ENCODE measurements at regions not wholly inside any gene's neighbourhood (a gene's known extent, or its start where the extent isn't known, plus 50 kb on each side); places are given as distances from the start of the nearest gene placed in this dataset.

GRCh38 chr10:78449554-78449953, 415.9 kb downstream of the RPS24 start:
- POLR2A ChIA-PET: no interaction called here

GRCh38 chr10:78450239-78450638, 416.6 kb downstream of the RPS24 start:
- no peak for ATAC-seq (ENCODE audit: low read depth)
- H3K9me3 Mint-ChIP-seq: no peaks in the 10 kb centered on the region

More at GRCh38 chr10:78449554-78449953, 415.9 kb downstream of the RPS24 start:
- H3K36me3 Mint-ChIP-seq: no peaks in the 10 kb centered on the region
- no peak for ATAC-seq (ENCODE audit: low read depth)
- H3K27ac Mint-ChIP-seq: no peak overlapping the region
- no peak overlapping the region for H3K4me3 Mint-ChIP-seq
- H3K9me3 Mint-ChIP-seq: no peaks in the 10 kb centered on the region
- no peaks in the 10 kb centered on the region for H3K4me1 Mint-ChIP-seq
- H3K27me3 Mint-ChIP-seq: peaks cover 13% of the 10 kb centered on the region
- DNase-seq: no peak

GRCh38 chr10:78450807-78451485, 417.3 kb downstream of the RPS24 start:
- no peak for ATAC-seq (ENCODE audit: low read depth)
- H3K4me3 Mint-ChIP-seq: no peak overlapping the region
- no peak overlapping the region for H3K27ac Mint-ChIP-seq
- no peaks in the 10 kb centered on the region for H3K4me1 Mint-ChIP-seq
- H3K27me3 Mint-ChIP-seq: peaks cover 8% of the 10 kb centered on the region
- no peak for DNase-seq
- POLR2A ChIA-PET: no interaction called here
- H3K9me3 Mint-ChIP-seq: no peaks in the 10 kb centered on the region
- H3K36me3 Mint-ChIP-seq: no peaks in the 10 kb centered on the region

More at GRCh38 chr10:78450239-78450638, 416.6 kb downstream of the RPS24 start:
- DNase-seq: no peak
- Mint-ChIP-seq H3K27me3 (peaks cover 8% of the 10 kb centered on the region), H3K27ac (no peak overlapping the region), H3K4me3 (no peak overlapping the region), H3K4me1 (no peaks in the 10 kb centered on the region), H3K36me3 (no peaks in the 10 kb centered on the region)
- POLR2A ChIA-PET: no interaction called here

GRCh38 chr10:78451592-78451991, 417.9 kb downstream of the RPS24 start:
- Mint-ChIP-seq H3K9me3 (no peaks in the 10 kb centered on the region), H3K36me3 (no peaks in the 10 kb centered on the region), H3K27ac (no peak overlapping the region), H3K27me3 (peaks cover 13% of the 10 kb centered on the region), H3K4me1 (no peaks in the 10 kb centered on the region), H3K4me3 (no peak overlapping the region)
- DNase-seq (no peak), ATAC-seq (ENCODE audit: low read depth) (no peak)
- POLR2A ChIA-PET: no interaction called here

- Mint-ChIP-seq H3K9me3 (no peaks in the 10 kb centered on the region), H3K4me1 (no peaks in the 10 kb centered on the region), H3K4me3 (no peak overlapping the region), H3K27me3 (peaks cover 10% of the 10 kb centered on the region), H3K36me3 (no peaks in the 10 kb centered on the region), H3K27ac (no peak overlapping the region)
- POLR2A ChIA-PET: no interaction called here
- no peak for ATAC-seq (ENCODE audit: low read depth)
- no peak for DNase-seq
Observed at GRCh38 chr10:78454123-78454645, 420.5 kb downstream of the RPS24 start.

GRCh38 chr10:78455236-78455635, 421.6 kb downstream of the RPS24 start:
- Mint-ChIP-seq H3K27me3 (peaks cover 10% of the 10 kb centered on the region), H3K4me1 (no peaks in the 10 kb centered on the region), H3K4me3 (no peak overlapping the region), H3K27ac (no peak overlapping the region), H3K9me3 (no peaks in the 10 kb centered on the region), H3K36me3 (no peaks in the 10 kb centered on the region)
- POLR2A ChIA-PET: no interaction called here
- ATAC-seq (ENCODE audit: low read depth) (no peak), DNase-seq (no peak)

- ATAC-seq (ENCODE audit: low read depth) (no peak), DNase-seq (no peak)
- H3K36me3 Mint-ChIP-seq: no peaks in the 10 kb centered on the region
- H3K27ac Mint-ChIP-seq: no peak overlapping the region
- no peak overlapping the region for H3K4me3 Mint-ChIP-seq
- H3K9me3 Mint-ChIP-seq: no peaks in the 10 kb centered on the region
- no peaks in the 10 kb centered on the region for H3K4me1 Mint-ChIP-seq
- peaks cover 8% of the 10 kb centered on the region for H3K27me3 Mint-ChIP-seq
- POLR2A ChIA-PET: no interaction called here
Observed at GRCh38 chr10:78455811-78456210, 422.1 kb downstream of the RPS24 start.

- Mint-ChIP-seq H3K36me3 (no peaks in the 10 kb centered on the region), H3K4me3 (no peak overlapping the region), H3K27ac (no peak overlapping the region), H3K9me3 (no peaks in the 10 kb centered on the region), H3K4me1 (no peaks in the 10 kb centered on the region), H3K27me3 (peaks cover 10% of the 10 kb centered on the region)
- ATAC-seq (ENCODE audit: low read depth) (no peak), DNase-seq (no peak)
- POLR2A ChIA-PET: no interaction called here
Observed at GRCh38 chr10:78456649-78457400, 423.2 kb downstream of the RPS24 start.

GRCh38 chr10:78457804-78458482, 424.3 kb downstream of the RPS24 start:
- Mint-ChIP-seq H3K4me3 (no peak overlapping the region), H3K9me3 (no peaks in the 10 kb centered on the region), H3K27ac (no peak overlapping the region), H3K4me1 (peaks cover 8% of the 10 kb centered on the region), H3K27me3 (peaks cover 10% of the 10 kb centered on the region), H3K36me3 (no peaks in the 10 kb centered on the region)
- DNase-seq (no peak), ATAC-seq (ENCODE audit: low read depth) (no peak)
- POLR2A ChIA-PET: no interaction called here

- POLR2A ChIA-PET: interaction anchor here (0.6 kb wide), 1 partner anchor 413 kb away, joined by 4 read pairs; no protein-coding TSS in a partner anchor
- DNase-seq (no peak), ATAC-seq (ENCODE audit: low read depth) (no peak)
- no peaks in the 10 kb centered on the region for H3K36me3 Mint-ChIP-seq
- H3K27ac Mint-ChIP-seq: no peak overlapping the region
- peaks cover 7% of the 10 kb centered on the region for H3K27me3 Mint-ChIP-seq
- H3K4me3 Mint-ChIP-seq: no peak overlapping the region
- no peaks in the 10 kb centered on the region for H3K9me3 Mint-ChIP-seq
- H3K4me1 Mint-ChIP-seq: peaks cover 8% of the 10 kb centered on the region
Observed at GRCh38 chr10:78458983-78459638, 425.4 kb downstream of the RPS24 start.

GRCh38 chr10:78459639-78460037, 426.0 kb downstream of the RPS24 start:
- Mint-ChIP-seq H3K27ac (no peak overlapping the region), H3K36me3 (no peaks in the 10 kb centered on the region), H3K4me3 (no peak overlapping the region), H3K27me3 (peaks cover 7% of the 10 kb centered on the region), H3K9me3 (no peaks in the 10 kb centered on the region), H3K4me1 (peaks cover 8% of the 10 kb centered on the region)
- DNase-seq (no peak), ATAC-seq (ENCODE audit: low read depth) (no peak)
- POLR2A ChIA-PET: interaction anchor here (0.6 kb wide), 1 partner anchor 414 kb away, joined by 4 read pairs; no protein-coding TSS in a partner anchor

GRCh38 chr10:78460204-78460603, 426.5 kb downstream of the RPS24 start:
- Mint-ChIP-seq H3K4me3 (no peak overlapping the region), H3K9me3 (no peaks in the 10 kb centered on the region), H3K36me3 (no peaks in the 10 kb centered on the region), H3K4me1 (peaks cover 8% of the 10 kb centered on the region), H3K27ac (no peak overlapping the region), H3K27me3 (peaks cover 7% of the 10 kb centered on the region)
- DNase-seq (no peak), ATAC-seq (ENCODE audit: low read depth) (no peak)
- POLR2A ChIA-PET: no interaction called here

- Mint-ChIP-seq H3K27me3 (peaks cover 5% of the 10 kb centered on the region), H3K4me1 (peaks cover 8% of the 10 kb centered on the region), H3K9me3 (no peaks in the 10 kb centered on the region), H3K36me3 (no peaks in the 10 kb centered on the region), H3K27ac (no peak overlapping the region), H3K4me3 (no peak overlapping the region)
- no peak for DNase-seq
- ATAC-seq (ENCODE audit: low read depth): no peak
- POLR2A ChIA-PET: no interaction called here
Observed at GRCh38 chr10:78461333-78461732, 427.7 kb downstream of the RPS24 start.
